ENCODE measurements at regions not wholly inside any gene's neighbourhood (a gene's known extent, or its start where the extent isn't known, plus 50 kb on each side); places are given as distances from the start of the nearest gene placed in this dataset.

DNA sequence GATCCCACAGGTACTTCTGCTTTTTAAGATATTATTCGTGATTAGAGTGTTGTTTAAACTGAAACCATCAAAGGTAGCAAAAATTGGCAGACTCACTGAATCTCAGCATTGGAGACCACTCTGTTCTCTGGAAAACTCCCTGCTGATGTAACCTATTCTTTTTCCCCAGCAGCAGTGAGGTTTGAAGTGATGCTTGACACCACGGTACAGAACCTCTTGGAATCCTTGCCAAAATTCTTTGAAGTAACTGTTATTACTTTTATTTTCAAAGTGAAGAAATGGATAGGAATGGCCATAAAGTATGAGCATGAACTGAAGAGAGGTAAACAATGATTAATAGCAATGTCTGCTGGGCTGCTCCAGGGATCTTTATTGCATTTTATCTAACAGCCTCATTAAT lies 66.4 kb upstream of the KL start:
- Histone ChIP-seq H3K9me3 (ENCODE audit: control insufficient read depth in 2 of 2, insufficient read depth in 1 of 2, low read depth in 1 of 2, low read length in 1 of 2) (no peaks in the 10 kb centered on the region), H3K4me3 (ENCODE audit: low read depth in 1 of 2, low read length in 2 of 2) (no peak overlapping the region), H3K27ac (ENCODE audit: low read depth in 2 of 2, low read length in 1 of 2) (no peak overlapping the region), H3K4me1 (ENCODE audit: control insufficient read depth in 2 of 2, insufficient read depth in 2 of 2, low read length in 1 of 2) (no peaks in the 10 kb centered on the region), H3K36me3 (ENCODE audit: control insufficient read depth in 2 of 2, insufficient read depth in 2 of 2, low read length in 1 of 2) (no peaks in the 10 kb centered on the region), H3K27me3 (ENCODE audit: control insufficient read depth in 1 of 2, insufficient read depth in 2 of 2, low read length in 2 of 2) (no peaks in the 10 kb centered on the region)
- WGBS, 2 donors = 55 to 62% methylated on average over 2 of the region's 2 CpGs

- Histone ChIP-seq H3K4me1 (ENCODE audit: control insufficient read depth in 2 of 2, insufficient read depth in 2 of 2, low read length in 1 of 2) (no peaks in the 10 kb centered on the region), H3K27me3 (ENCODE audit: control insufficient read depth in 1 of 2, insufficient read depth in 2 of 2, low read length in 2 of 2) (no peaks in the 10 kb centered on the region), H3K27ac (ENCODE audit: low read depth in 2 of 2, low read length in 1 of 2) (no peak overlapping the region), H3K9me3 (ENCODE audit: control insufficient read depth in 2 of 2, insufficient read depth in 1 of 2, low read depth in 1 of 2, low read length in 1 of 2) (no peaks in the 10 kb centered on the region), H3K4me3 (ENCODE audit: low read depth in 1 of 2, low read length in 2 of 2) (no peak overlapping the region), H3K36me3 (ENCODE audit: control insufficient read depth in 2 of 2, insufficient read depth in 2 of 2, low read length in 1 of 2) (no peaks in the 10 kb centered on the region)
- 64% methylated on average over 1 of the region's 1 CpG for WGBS, 2 donors
Measured at GRCh38 chr13:32951580-32951979, 64.6 kb upstream of the KL start.

DNA sequence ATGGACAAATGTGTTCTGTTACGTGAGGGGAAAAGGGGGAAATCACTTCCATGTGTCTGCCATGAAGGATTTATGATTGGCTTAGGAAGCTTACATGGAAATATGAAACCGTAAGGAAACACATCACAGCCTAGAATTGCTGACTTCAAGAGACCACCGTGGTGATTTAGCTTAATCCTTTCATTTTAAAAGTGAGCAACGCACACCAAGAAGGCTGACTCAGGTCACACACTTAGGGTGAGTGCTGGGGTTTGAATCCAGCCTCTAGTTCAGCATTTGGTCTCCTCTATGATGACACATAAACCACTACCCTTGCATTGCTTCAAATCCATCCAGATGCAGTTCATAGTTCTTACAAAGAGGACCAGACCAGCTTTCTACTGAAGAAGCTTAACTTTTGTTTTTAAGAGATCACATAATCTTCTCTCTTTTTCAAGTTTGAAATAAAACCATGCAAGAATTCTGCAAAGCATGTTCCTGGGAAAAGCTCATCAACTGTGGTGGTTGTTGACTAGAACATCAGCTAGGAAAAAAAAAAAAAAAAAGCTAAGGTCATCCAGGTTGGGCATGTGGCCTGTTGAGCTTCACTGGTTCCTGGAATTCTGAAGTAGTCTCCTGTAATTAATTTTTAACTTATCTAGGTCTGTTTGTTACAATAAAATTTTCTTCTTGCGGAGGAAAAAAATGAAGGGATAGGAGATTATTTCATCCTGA lies 60.2 kb upstream of the KL start:
- 89 to 91% methylated on average over 5 of the region's 5 CpGs for WGBS, 2 donors

GRCh38 chr13:32956595-32956933 lies 59.7 kb upstream of the KL start:
- H3K36me3 ChIP-seq (ENCODE audit: control insufficient read depth in 2 of 2, insufficient read depth in 2 of 2, low read length in 1 of 2) = no peaks in the 10 kb centered on the region
- no peak overlapping the region for H3K27ac ChIP-seq (ENCODE audit: low read depth in 2 of 2, low read length in 1 of 2)
- no peaks in the 10 kb centered on the region for H3K27me3 ChIP-seq (ENCODE audit: control insufficient read depth in 1 of 2, insufficient read depth in 2 of 2, low read length in 2 of 2)
- H3K4me3 ChIP-seq (ENCODE audit: low read depth in 1 of 2, low read length in 2 of 2) = no peak overlapping the region
- WGBS, 2 donors = 73 to 81% methylated on average over 1 of the region's 1 CpG
- H3K4me1 ChIP-seq (ENCODE audit: control insufficient read depth in 2 of 2, insufficient read depth in 2 of 2, low read length in 1 of 2) = no peaks in the 10 kb centered on the region
- H3K9me3 ChIP-seq (ENCODE audit: control insufficient read depth in 2 of 2, insufficient read depth in 1 of 2, low read depth in 1 of 2, low read length in 1 of 2) = no peaks in the 10 kb centered on the region

More for the DNA sequence above, 60.2 kb upstream of the KL start:
- no peaks in the 10 kb centered on the region for H3K27me3 ChIP-seq (ENCODE audit: control insufficient read depth in 1 of 2, insufficient read depth in 2 of 2, low read length in 2 of 2)
- H3K9me3 ChIP-seq (ENCODE audit: control insufficient read depth in 2 of 2, insufficient read depth in 1 of 2, low read depth in 1 of 2, low read length in 1 of 2) = no peaks in the 10 kb centered on the region
- no peaks in the 10 kb centered on the region for H3K36me3 ChIP-seq (ENCODE audit: control insufficient read depth in 2 of 2, insufficient read depth in 2 of 2, low read length in 1 of 2)
- H3K4me3 ChIP-seq (ENCODE audit: low read depth in 1 of 2, low read length in 2 of 2) = no peak overlapping the region
- no peak overlapping the region for H3K27ac ChIP-seq (ENCODE audit: low read depth in 2 of 2, low read length in 1 of 2)
- H3K4me1 ChIP-seq (ENCODE audit: control insufficient read depth in 2 of 2, insufficient read depth in 2 of 2, low read length in 1 of 2) = no peaks in the 10 kb centered on the region

- H3K27ac ChIP-seq (ENCODE audit: low read depth in 2 of 2, low read length in 1 of 2) = no peak overlapping the region
- H3K27me3 ChIP-seq (ENCODE audit: control insufficient read depth in 1 of 2, insufficient read depth in 2 of 2, low read length in 2 of 2) = no peaks in the 10 kb centered on the region
- H3K36me3 ChIP-seq (ENCODE audit: control insufficient read depth in 2 of 2, insufficient read depth in 2 of 2, low read length in 1 of 2) = no peaks in the 10 kb centered on the region
- H3K4me3 ChIP-seq (ENCODE audit: low read depth in 1 of 2, low read length in 2 of 2) = no peak overlapping the region
- 83 to 92% methylated on average over 4 of the region's 4 CpGs for WGBS, 2 donors
- no peaks in the 10 kb centered on the region for H3K4me1 ChIP-seq (ENCODE audit: control insufficient read depth in 2 of 2, insufficient read depth in 2 of 2, low read length in 1 of 2)
- no peaks in the 10 kb centered on the region for H3K9me3 ChIP-seq (ENCODE audit: control insufficient read depth in 2 of 2, insufficient read depth in 1 of 2, low read depth in 1 of 2, low read length in 1 of 2)
Measured at GRCh38 chr13:32960626-32961025, 55.6 kb upstream of the KL start.

GRCh38 chr13:32961724-32962123 lies 54.5 kb upstream of the KL start:
- WGBS, 2 donors = 90 to 94% methylated on average over 1 of the region's 1 CpG
- Histone ChIP-seq H3K4me1 (ENCODE audit: control insufficient read depth in 2 of 2, insufficient read depth in 2 of 2, low read length in 1 of 2) (no peaks in the 10 kb centered on the region), H3K4me3 (ENCODE audit: low read depth in 1 of 2, low read length in 2 of 2) (no peak overlapping the region), H3K36me3 (ENCODE audit: control insufficient read depth in 2 of 2, insufficient read depth in 2 of 2, low read length in 1 of 2) (no peaks in the 10 kb centered on the region), H3K27ac (ENCODE audit: low read depth in 2 of 2, low read length in 1 of 2) (no peak overlapping the region), H3K27me3 (ENCODE audit: control insufficient read depth in 1 of 2, insufficient read depth in 2 of 2, low read length in 2 of 2) (no peaks in the 10 kb centered on the region), H3K9me3 (ENCODE audit: control insufficient read depth in 2 of 2, insufficient read depth in 1 of 2, low read depth in 1 of 2, low read length in 1 of 2) (no peaks in the 10 kb centered on the region)

- Histone ChIP-seq H3K4me1 (ENCODE audit: control insufficient read depth in 2 of 2, insufficient read depth in 2 of 2, low read length in 1 of 2) (no peaks in the 10 kb centered on the region), H3K36me3 (ENCODE audit: control insufficient read depth in 2 of 2, insufficient read depth in 2 of 2, low read length in 1 of 2) (no peaks in the 10 kb centered on the region), H3K4me3 (ENCODE audit: low read depth in 1 of 2, low read length in 2 of 2) (no peak overlapping the region), H3K9me3 (ENCODE audit: control insufficient read depth in 2 of 2, insufficient read depth in 1 of 2, low read depth in 1 of 2, low read length in 1 of 2) (no peaks in the 10 kb centered on the region), H3K27me3 (ENCODE audit: control insufficient read depth in 1 of 2, insufficient read depth in 2 of 2, low read length in 2 of 2) (no peaks in the 10 kb centered on the region), H3K27ac (ENCODE audit: low read depth in 2 of 2, low read length in 1 of 2) (no peak overlapping the region)
- 83 to 84% methylated on average over 2 of the region's 2 CpGs for WGBS, 2 donors
Measured at GRCh38 chr13:32962342-32962741, 53.9 kb upstream of the KL start.

DNA sequence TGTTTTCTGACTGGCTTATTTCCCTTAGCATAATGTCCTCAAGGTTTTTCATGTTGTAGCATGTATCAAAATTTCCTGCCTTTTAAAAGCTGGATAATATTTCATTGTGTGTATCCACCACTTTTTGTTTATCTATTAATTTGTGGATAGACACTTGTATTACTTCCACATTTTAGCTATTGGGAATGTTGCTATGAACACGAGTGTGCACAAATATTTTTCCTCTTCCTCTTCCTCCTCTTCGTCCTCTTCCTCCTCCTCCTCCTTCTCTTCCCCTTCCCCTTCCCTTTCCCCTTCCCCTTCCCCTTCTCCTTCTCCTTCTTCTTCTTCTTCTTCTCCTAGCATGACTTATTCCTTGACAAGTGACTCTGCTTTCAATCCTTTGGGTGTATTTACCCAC lies 51.2 kb upstream of the KL start:
- no peaks in the 10 kb centered on the region for H3K4me1 ChIP-seq (ENCODE audit: control insufficient read depth in 2 of 2, insufficient read depth in 2 of 2, low read length in 1 of 2)
- H3K27me3 ChIP-seq (ENCODE audit: control insufficient read depth in 1 of 2, insufficient read depth in 2 of 2, low read length in 2 of 2) = no peaks in the 10 kb centered on the region
- H3K4me3 ChIP-seq (ENCODE audit: low read depth in 1 of 2, low read length in 2 of 2) = no peak overlapping the region
- no peaks in the 10 kb centered on the region for H3K36me3 ChIP-seq (ENCODE audit: control insufficient read depth in 2 of 2, insufficient read depth in 2 of 2, low read length in 1 of 2)
- no peaks in the 10 kb centered on the region for H3K9me3 ChIP-seq (ENCODE audit: control insufficient read depth in 2 of 2, insufficient read depth in 1 of 2, low read depth in 1 of 2, low read length in 1 of 2)
- no peak overlapping the region for H3K27ac ChIP-seq (ENCODE audit: low read depth in 2 of 2, low read length in 1 of 2)
- 35 to 57% methylated on average over 2 of the region's 2 CpGs for WGBS, 2 donors

Measured in esophagus (tissue), 2 donors.